ENCODE measurements at regions not wholly inside any gene's neighbourhood (a gene's known extent, or its start where the extent isn't known, plus 50 kb on each side); places are given as distances from the start of the nearest gene placed in this dataset.

DNA sequence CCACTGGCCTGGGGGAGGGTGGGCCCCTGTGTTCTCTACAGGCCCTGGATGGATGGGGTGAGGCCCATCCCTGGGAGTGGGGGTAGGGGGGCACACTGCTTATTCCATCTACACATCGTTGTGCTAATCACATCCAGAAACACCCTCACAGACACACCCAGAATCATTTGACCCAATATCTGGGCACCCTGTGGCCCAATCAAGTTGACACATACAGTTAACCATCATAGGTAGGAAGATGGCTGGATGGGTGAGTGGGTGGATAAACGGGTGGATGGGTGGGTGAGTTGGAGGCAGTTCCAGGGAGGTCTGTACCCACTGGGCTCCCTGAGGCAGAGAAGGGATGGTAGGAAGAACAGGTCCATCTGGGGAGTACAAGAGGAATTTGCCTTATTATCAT is 81.3 kb upstream of the LINC01488 start:
- ATAC-seq (ENCODE audit: low read depth) (no peak), DNase-seq (no peak)
- POLR2A ChIA-PET (ENCODE audit: unreplicated experiment) = no interaction called here
- Histone ChIP-seq H3K4me1 (ENCODE audit: control insufficient read depth, insufficient read depth, low read length) (peaks cover 14% of the 10 kb centered on the region), H3K4ac (ENCODE audit: low read depth, low read length) (no peak overlapping the region), H4K5ac (ENCODE audit: low read depth, low read length) (no peak overlapping the region), H3K27me3 (ENCODE audit: control insufficient read depth, insufficient read depth, low read length) (no peaks in the 10 kb centered on the region), H4K20me1 (ENCODE audit: insufficient read depth, low read length) (no peaks in the 10 kb centered on the region), H2BK5ac (ENCODE audit: low read depth, low read length, poor library complexity, severe bottlenecking) (no peak overlapping the region), H3K9ac (ENCODE audit: low read depth, low read length) (no peak overlapping the region), H3K4me3 (ENCODE audit: insufficient read depth, low read depth, low read length) (no peak overlapping the region), H2BK120ac (ENCODE audit: low read depth, low read length) (no peak overlapping the region), H2AFZ (replicated peaks; ENCODE audit: low read length, poor library complexity) (no peak overlapping the region), H3K9me3 (ENCODE audit: control insufficient read depth, insufficient read depth, low read length) (peaks cover 9% of the 10 kb centered on the region), H4K91ac (ENCODE audit: insufficient read depth, low read depth, low read length) (no peak overlapping the region), H3K14ac (replicated peaks; ENCODE audit: low read depth, low read length) (no peak overlapping the region), H3K36me3 (ENCODE audit: control insufficient read depth, insufficient read depth, low read length) (no peaks in the 10 kb centered on the region), H3K27ac (ENCODE audit: insufficient read depth, low read length) (no peak overlapping the region), H3K18ac (ENCODE audit: low read depth, low read length) (no peak overlapping the region), H3K79me1 (ENCODE audit: low read depth in 1 of 2, low read length in 2 of 2) (no peaks in the 10 kb centered on the region), H4K8ac (ENCODE audit: low read depth in 2 of 2, low read length in 2 of 2) (no peak overlapping the region), H2BK15ac (ENCODE audit: low read depth, low read length) (no peak overlapping the region), H3K56ac (ENCODE audit: extremely low read depth, insufficient read depth, low read length) (no peak overlapping the region), H3K9me1 (ENCODE audit: insufficient read depth, low read length) (peaks cover 12% of the 10 kb centered on the region; the same call in 1 of the 2 replicates), H2AK9ac (replicated peaks; ENCODE audit: low read depth, low read length, poor library complexity) (peak overlapping the region; percentile 65), H3K23ac (ENCODE audit: low read depth, low read length) (no peak overlapping the region), H3K4me2 (ENCODE audit: low read depth, low read length) (no peak overlapping the region), H2AK5ac (ENCODE audit: low read depth, low read length) (peak overlapping the region; percentile 35; the same call in 1 of the 2 replicates), H2BK20ac (ENCODE audit: low read depth, low read length) (no peak overlapping the region)
- no peak for TF ChIP-seq MAFK (IDR thresholded peaks at IDR 0.05; ENCODE audit: low read depth, low read length)
- TF ChIP-seq MAZ (IDR thresholded peaks at IDR 0.05; ENCODE audit: borderline replicate concordance, low read depth, low read length) = no peak
- no peak for TF ChIP-seq SMC3 (IDR thresholded peaks at IDR 0.05; ENCODE audit: low read depth, low read length)
- TF ChIP-seq, protein P1, sequence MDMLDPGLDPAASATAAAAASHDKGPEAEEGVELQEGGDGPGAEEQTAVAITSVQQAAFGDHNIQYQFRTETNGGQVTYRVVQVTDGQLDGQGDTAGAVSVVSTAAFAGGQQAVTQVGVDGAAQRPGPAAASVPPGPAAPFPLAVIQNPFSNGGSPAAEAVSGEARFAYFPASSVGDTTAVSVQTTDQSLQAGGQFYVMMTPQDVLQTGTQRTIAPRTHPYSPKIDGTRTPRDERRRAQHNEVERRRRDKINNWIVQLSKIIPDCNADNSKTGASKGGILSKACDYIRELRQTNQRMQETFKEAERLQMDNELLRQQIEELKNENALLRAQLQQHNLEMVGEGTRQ (IDR thresholded peaks at IDR 0.05; ENCODE audit: low read depth, low read length) = no peak
- TF ChIP-seq, protein P2, sequence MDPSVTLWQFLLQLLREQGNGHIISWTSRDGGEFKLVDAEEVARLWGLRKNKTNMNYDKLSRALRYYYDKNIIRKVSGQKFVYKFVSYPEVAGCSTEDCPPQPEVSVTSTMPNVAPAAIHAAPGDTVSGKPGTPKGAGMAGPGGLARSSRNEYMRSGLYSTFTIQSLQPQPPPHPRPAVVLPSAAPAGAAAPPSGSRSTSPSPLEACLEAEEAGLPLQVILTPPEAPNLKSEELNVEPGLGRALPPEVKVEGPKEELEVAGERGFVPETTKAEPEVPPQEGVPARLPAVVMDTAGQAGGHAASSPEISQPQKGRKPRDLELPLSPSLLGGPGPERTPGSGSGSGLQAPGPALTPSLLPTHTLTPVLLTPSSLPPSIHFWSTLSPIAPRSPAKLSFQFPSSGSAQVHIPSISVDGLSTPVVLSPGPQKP (IDR thresholded peaks at IDR 0.05; ENCODE audit: borderline replicate concordance, low read depth, low read length) = no peak
- no peak for TF ChIP-seq CHD1 (IDR thresholded peaks at IDR 0.05; ENCODE audit: low read depth, low read length)
- TF ChIP-seq FOS (IDR thresholded peaks at IDR 0.05; ENCODE audit: low read depth, low read length) = no peak
- TF ChIP-seq POLR2A (IDR thresholded peaks at IDR 0.05; ENCODE audit: low read depth, low read length) = no peak
- no peak for TF ChIP-seq CEBPB (IDR thresholded peaks at IDR 0.05; ENCODE audit: low read depth, low read length)
- no peak for TF ChIP-seq BHLHE40 (IDR thresholded peaks at IDR 0.05; ENCODE audit: low read depth, low read length)
- no peak for TF ChIP-seq RFX5 (IDR thresholded peaks at IDR 0.05; ENCODE audit: low read depth, low read length)
- TF ChIP-seq RAD21 (IDR thresholded peaks at IDR 0.05; ENCODE audit: low read length) = no peak
- no peak for TF ChIP-seq NFE2L2 (IDR thresholded peaks at IDR 0.05; ENCODE audit: low read depth, low read length)
- TF ChIP-seq, protein P3, sequence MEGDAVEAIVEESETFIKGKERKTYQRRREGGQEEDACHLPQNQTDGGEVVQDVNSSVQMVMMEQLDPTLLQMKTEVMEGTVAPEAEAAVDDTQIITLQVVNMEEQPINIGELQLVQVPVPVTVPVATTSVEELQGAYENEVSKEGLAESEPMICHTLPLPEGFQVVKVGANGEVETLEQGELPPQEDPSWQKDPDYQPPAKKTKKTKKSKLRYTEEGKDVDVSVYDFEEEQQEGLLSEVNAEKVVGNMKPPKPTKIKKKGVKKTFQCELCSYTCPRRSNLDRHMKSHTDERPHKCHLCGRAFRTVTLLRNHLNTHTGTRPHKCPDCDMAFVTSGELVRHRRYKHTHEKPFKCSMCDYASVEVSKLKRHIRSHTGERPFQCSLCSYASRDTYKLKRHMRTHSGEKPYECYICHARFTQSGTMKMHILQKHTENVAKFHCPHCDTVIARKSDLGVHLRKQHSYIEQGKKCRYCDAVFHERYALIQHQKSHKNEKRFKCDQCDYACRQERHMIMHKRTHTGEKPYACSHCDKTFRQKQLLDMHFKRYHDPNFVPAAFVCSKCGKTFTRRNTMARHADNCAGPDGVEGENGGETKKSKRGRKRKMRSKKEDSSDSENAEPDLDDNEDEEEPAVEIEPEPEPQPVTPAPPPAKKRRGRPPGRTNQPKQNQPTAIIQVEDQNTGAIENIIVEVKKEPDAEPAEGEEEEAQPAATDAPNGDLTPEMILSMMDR (conservative IDR thresholded peaks at IDR 0.05; ENCODE audit: low read depth, low read length) = no peak
- no peak for TF ChIP-seq RCOR1 (IDR thresholded peaks at IDR 0.05; ENCODE audit: insufficient replicate concordance, low read length)
- no peak for TF ChIP-seq MXI1 (IDR thresholded peaks at IDR 0.05; ENCODE audit: borderline replicate concordance, low read depth, low read length)
- in situ Hi-C loops (cut with MboI; ENCODE audit: low sequenced_read_pairs) (no loop called here), dilution Hi-C loops (cut with HindIII; ENCODE audit: low sequenced_read_pairs, unreplicated experiment) (no loop called here), intact Hi-C loops (cut with micrococcal nuclease) (no loop called here)
- CTCF ChIA-PET = interaction anchor here (0.6 kb wide), 1 partner anchor 16 kb away, joined by 5 read pairs; no protein-coding TSS in a partner anchor
- no TSS peak for BruUV-seq (replicated peaks)
- no CpG with 5 or more reads among the region's 2 CpGs for WGBS, 2 experiments (ENCODE audit: extremely low coverage in 2 of 2, insufficient read length in 1 of 2)

Measured in IMR-90 (cell line).